ENCODE measurements at regions not wholly inside any gene's neighbourhood (a gene's known extent, or its start where the extent isn't known, plus 50 kb on each side); places are given as distances from the start of the nearest gene placed in this dataset.

- no peaks in the 10 kb centered on the region for H3K36me3 ChIP-seq
- H3K27me3 ChIP-seq = no peaks in the 10 kb centered on the region
- H3K9me3 ChIP-seq (replicated peaks) = no peaks in the 10 kb centered on the region
- H3K4me3 ChIP-seq = no peak overlapping the region
- H3K27ac ChIP-seq = no peak overlapping the region
- peak; percentile 42 to 74 for DNase-seq
- peaks cover 6% of the 10 kb centered on the region; the same call in 1 of the 2 replicates for H3K4me1 ChIP-seq
Observed at GRCh38 chr3:99499235-99500158, 138.9 kb upstream of the COL8A1 start.

- Histone ChIP-seq H3K27me3 (no peaks in the 10 kb centered on the region), H3K4me3 (no peak overlapping the region), H3K9me3 (replicated peaks) (no peaks in the 10 kb centered on the region), H3K4me1 (peaks cover under 1% of the 10 kb centered on the region; the same call in 1 of the 2 replicates), H3K36me3 (no peaks in the 10 kb centered on the region), H3K27ac (no peak overlapping the region)
- no peak for DNase-seq
Observed at GRCh38 chr3:99498550-99499234, 139.7 kb upstream of the COL8A1 start.

- DNase-seq = no peak
- H3K4me3 ChIP-seq = no peak overlapping the region
- H3K27ac ChIP-seq = no peak overlapping the region
- H3K4me1 ChIP-seq = peaks cover 25% of the 10 kb centered on the region
- H3K9me3 ChIP-seq (replicated peaks) = no peaks in the 10 kb centered on the region; the same call in 1 of the 2 replicates
- H3K27me3 ChIP-seq = no peaks in the 10 kb centered on the region
- no peaks in the 10 kb centered on the region for H3K36me3 ChIP-seq
Observed at GRCh38 chr3:99487894-99488293, 150.5 kb upstream of the COL8A1 start.

- peak overlapping the region; percentile 2; the same call in 1 of the 2 replicates for H3K27ac ChIP-seq
- no peaks in the 10 kb centered on the region for H3K36me3 ChIP-seq
- H3K4me1 ChIP-seq = peaks cover 28% of the 10 kb centered on the region
- no peak overlapping the region for H3K4me3 ChIP-seq
- H3K27me3 ChIP-seq = no peaks in the 10 kb centered on the region
- no peaks in the 10 kb centered on the region; the same call in 1 of the 2 replicates for H3K9me3 ChIP-seq (replicated peaks)
- DNase-seq = no peak
Observed at GRCh38 chr3:99485286-99485685, 153.1 kb upstream of the COL8A1 start.

- Histone ChIP-seq H3K27ac (no peak overlapping the region; the same call in 1 of the 2 replicates), H3K27me3 (no peaks in the 10 kb centered on the region), H3K4me3 (no peak overlapping the region), H3K4me1 (peaks cover 28% of the 10 kb centered on the region), H3K9me3 (replicated peaks) (no peaks in the 10 kb centered on the region; the same call in 1 of the 2 replicates), H3K36me3 (no peaks in the 10 kb centered on the region)
- peak; percentile 55 to 78 for DNase-seq
Observed at GRCh38 chr3:99484871-99485270, 153.5 kb upstream of the COL8A1 start.

GRCh38 chr3:99483841-99484240, 154.6 kb upstream of the COL8A1 start:
- no peaks in the 10 kb centered on the region for H3K36me3 ChIP-seq
- no peaks in the 10 kb centered on the region; the same call in 1 of the 2 replicates for H3K9me3 ChIP-seq (replicated peaks)
- DNase-seq = peak in 1 of 2 experiments; percentile 43
- H3K4me1 ChIP-seq = peaks cover 28% of the 10 kb centered on the region
- peak overlapping the region; percentile 5; the same call in 1 of the 2 replicates for H3K27ac ChIP-seq
- H3K27me3 ChIP-seq = no peaks in the 10 kb centered on the region
- H3K4me3 ChIP-seq = no peak overlapping the region

GRCh38 chr3:99482191-99482590, 156.2 kb upstream of the COL8A1 start:
- peaks cover 28% of the 10 kb centered on the region for H3K4me1 ChIP-seq
- DNase-seq = no peak

GRCh38 chr3:99481561-99481960, 156.8 kb upstream of the COL8A1 start:
- Histone ChIP-seq H3K4me3 (no peak overlapping the region), H3K27ac (no peak overlapping the region), H3K9me3 (replicated peaks) (no peaks in the 10 kb centered on the region), H3K36me3 (no peaks in the 10 kb centered on the region), H3K27me3 (no peaks in the 10 kb centered on the region), H3K4me1 (peaks cover 28% of the 10 kb centered on the region)
- no peak for DNase-seq

More at GRCh38 chr3:99482191-99482590, 156.2 kb upstream of the COL8A1 start:
- Histone ChIP-seq H3K27me3 (no peaks in the 10 kb centered on the region), H3K27ac (no peak overlapping the region), H3K4me3 (no peak overlapping the region), H3K36me3 (no peaks in the 10 kb centered on the region), H3K9me3 (replicated peaks) (no peaks in the 10 kb centered on the region)

- DNase-seq = no peak
- Histone ChIP-seq H3K4me3 (no peak overlapping the region), H3K27me3 (no peaks in the 10 kb centered on the region), H3K9me3 (replicated peaks) (no peaks in the 10 kb centered on the region), H3K36me3 (no peaks in the 10 kb centered on the region), H3K4me1 (peaks cover 21% of the 10 kb centered on the region), H3K27ac (no peak overlapping the region)
Observed at GRCh38 chr3:99479768-99480167, 158.6 kb upstream of the COL8A1 start.

- no peaks in the 10 kb centered on the region for H3K36me3 ChIP-seq
- H3K9me3 ChIP-seq (replicated peaks) = no peaks in the 10 kb centered on the region
- H3K4me1 ChIP-seq = peaks cover under 1% of the 10 kb centered on the region; the same call in 1 of the 2 replicates
- H3K27me3 ChIP-seq = no peaks in the 10 kb centered on the region
- no peak overlapping the region for H3K4me3 ChIP-seq
- DNase-seq = no peak
- no peak overlapping the region for H3K27ac ChIP-seq
Observed at GRCh38 chr3:99477650-99478049, 160.7 kb upstream of the COL8A1 start.

GRCh38 chr3:99475229-99475628, 163.2 kb upstream of the COL8A1 start:
- H3K4me3 ChIP-seq = no peak overlapping the region
- H3K36me3 ChIP-seq = no peaks in the 10 kb centered on the region
- no peak for DNase-seq

GRCh38 chr3:99474776-99475175, 163.6 kb upstream of the COL8A1 start:
- Histone ChIP-seq H3K4me1 (no peaks in the 10 kb centered on the region), H3K36me3 (no peaks in the 10 kb centered on the region), H3K4me3 (no peak overlapping the region), H3K27ac (no peak overlapping the region), H3K9me3 (replicated peaks) (no peaks in the 10 kb centered on the region), H3K27me3 (no peaks in the 10 kb centered on the region)
- DNase-seq = no peak

More at GRCh38 chr3:99475229-99475628, 163.2 kb upstream of the COL8A1 start:
- H3K9me3 ChIP-seq (replicated peaks) = no peaks in the 10 kb centered on the region
- H3K27me3 ChIP-seq = no peaks in the 10 kb centered on the region
- H3K4me1 ChIP-seq = no peaks in the 10 kb centered on the region
- no peak overlapping the region for H3K27ac ChIP-seq

GRCh38 chr3:99473321-99473751, 165.1 kb upstream of the COL8A1 start:
- Histone ChIP-seq H3K36me3 (no peaks in the 10 kb centered on the region), H3K4me1 (no peaks in the 10 kb centered on the region), H3K9me3 (replicated peaks) (no peaks in the 10 kb centered on the region), H3K4me3 (no peak overlapping the region), H3K27me3 (no peaks in the 10 kb centered on the region), H3K27ac (no peak overlapping the region)
- DNase-seq = no peak

- H3K27me3 ChIP-seq = no peaks in the 10 kb centered on the region
- no peaks in the 10 kb centered on the region for H3K9me3 ChIP-seq (replicated peaks)
- H3K27ac ChIP-seq = no peak overlapping the region
- H3K4me3 ChIP-seq = no peak overlapping the region
- no peaks in the 10 kb centered on the region for H3K4me1 ChIP-seq
- no peaks in the 10 kb centered on the region for H3K36me3 ChIP-seq
- DNase-seq = no peak
Observed at GRCh38 chr3:99472385-99472784, 166.0 kb upstream of the COL8A1 start.

Data from SJCRH30 (cell line).